T follicular helper cell (primary cell): ENCODE measurements at regions not wholly inside any gene's neighbourhood (a gene's known extent, or its start where the extent isn't known, plus 50 kb on each side); places are given as distances from the start of the nearest gene placed in this dataset.

ENCODE experiments used
- DNase-seq: peaks from one replicate; pipeline ENCODE4 v3.0.0-alpha.2; 2020; ENCODE audit warnings: low read depth

- no peak for DNase-seq
These were observed 1289.6 kb downstream of the NSUN3 start for GRCh38 chr3:95352471-95352870.

- DNase-seq = no peak
These were observed 1291.6 kb downstream of the NSUN3 start for GRCh38 chr3:95354489-95354888.

GRCh38 chr3:95356764-95357501 lies 1294.1 kb downstream of the NSUN3 start:
- no peak for DNase-seq

DNA sequence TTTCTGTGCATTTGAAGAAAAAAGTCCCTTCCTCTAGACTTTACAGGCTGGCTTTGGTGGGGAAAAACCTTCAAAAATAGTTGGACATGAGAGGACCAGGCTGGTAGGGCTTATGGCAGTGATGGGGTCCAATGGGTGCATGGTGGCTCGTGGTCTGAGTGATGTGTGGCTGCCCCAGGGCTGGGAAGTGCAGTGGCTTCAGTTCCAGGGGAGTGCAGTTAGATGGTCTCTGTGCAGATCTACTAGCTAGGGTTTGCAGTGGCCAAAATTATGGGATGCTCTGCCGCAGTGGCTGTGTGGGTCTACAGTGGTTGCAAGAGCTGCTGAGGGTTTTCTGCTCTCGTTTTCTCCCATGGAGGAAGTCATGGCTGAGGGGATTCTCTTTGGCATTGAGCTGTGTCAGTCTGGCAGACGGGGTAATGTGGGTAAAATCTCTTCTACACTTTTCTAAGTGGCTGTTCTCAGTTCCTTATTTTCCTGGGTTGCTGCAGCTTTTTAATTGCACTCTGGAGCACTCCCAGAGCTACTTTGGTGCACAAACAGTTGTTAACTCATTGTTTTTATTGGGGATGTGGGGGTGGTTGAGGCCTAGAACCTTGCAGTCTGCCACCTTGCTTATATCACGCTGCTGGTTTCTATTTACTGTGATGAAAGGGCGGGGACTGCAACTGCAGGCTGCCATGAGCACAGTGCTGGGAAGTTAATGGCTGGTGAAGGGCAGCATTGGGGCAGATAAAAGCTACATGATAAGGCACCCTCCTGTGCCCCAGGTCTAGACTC lies 1324.6 kb downstream of the NSUN3 start:
- no peak for DNase-seq

GRCh38 chr3:95389725-95390313 lies 1327.0 kb downstream of the NSUN3 start:
- no peak for DNase-seq

DNA sequence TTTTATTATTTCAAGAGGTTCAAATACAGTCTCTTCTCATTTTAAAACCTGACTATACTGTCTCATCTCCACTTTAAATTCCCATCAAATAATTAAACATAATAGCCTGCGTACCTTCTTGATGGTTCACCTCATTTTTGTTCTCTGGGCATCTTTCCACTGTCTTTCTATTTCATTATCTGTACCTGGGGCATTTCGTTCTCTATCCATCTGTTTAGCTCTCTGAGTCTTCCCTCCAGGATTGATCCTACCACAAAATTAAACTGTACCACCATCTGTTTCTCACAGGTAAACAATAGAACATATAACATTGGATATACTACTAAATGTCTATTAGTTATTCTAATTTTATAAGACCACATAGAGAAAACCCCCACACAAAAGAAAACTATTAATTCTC lies 1331.4 kb downstream of the NSUN3 start:
- DNase-seq = no peak

DNA sequence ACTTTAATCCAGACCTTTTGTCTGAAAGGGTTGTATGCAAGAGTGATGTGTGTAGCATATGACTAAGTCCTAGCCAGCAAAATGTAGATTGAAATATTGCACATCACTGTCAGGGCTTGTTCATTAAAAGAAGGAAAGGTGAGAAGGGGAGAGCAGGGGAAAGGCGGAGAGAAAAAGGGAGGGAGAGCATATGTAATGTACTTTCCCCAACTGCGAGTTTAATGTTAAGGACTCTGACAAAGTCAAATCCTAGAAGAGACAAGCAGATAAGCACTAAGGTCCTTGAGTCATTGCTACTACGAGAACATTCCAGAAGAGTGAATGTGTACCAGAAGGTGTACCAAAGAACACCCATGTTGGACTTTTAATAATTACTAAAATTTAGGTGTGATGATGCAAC lies 1336.7 kb downstream of the NSUN3 start:
- no peak for DNase-seq

DNA sequence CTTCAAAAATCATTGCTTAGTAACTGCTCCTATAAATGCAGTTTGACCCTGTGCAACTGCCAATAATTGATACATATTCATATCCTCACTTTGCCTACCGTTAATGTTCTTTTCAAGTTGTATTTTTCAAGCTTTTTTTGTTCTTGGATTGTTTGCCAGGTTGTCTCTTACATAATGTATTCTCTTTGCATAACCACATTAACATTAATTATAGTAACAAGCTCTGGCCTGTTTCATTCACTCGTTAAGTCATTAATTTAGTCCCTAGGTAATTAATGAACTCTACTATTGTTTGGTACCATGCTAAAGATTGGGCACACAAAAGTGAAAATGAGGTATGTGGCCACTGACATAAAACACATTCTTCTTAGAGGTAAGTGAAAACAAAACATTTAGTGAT lies 1338.8 kb downstream of the NSUN3 start:
- DNase-seq = no peak

GRCh38 chr3:95407709-95408463 lies 1345.0 kb downstream of the NSUN3 start:
- no peak for DNase-seq

DNA sequence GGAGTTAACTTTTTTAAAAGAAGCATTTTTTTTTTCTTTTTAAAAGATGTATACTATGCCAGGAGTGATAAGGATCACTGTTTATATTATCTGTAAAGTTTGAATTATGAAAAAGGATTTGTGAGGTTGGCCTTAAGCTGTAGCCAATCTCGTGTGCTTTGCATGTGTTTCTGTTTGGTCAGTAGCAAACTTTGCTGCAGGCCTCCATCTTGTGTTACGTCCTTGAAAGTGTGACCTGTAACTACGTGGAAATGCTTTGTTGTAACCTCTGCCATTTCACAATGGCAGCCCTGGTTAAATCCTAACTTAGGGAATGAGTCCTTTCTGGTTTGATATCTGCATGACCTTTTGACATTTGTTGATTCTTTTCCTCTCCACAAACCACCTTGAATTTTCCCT lies 1345.6 kb downstream of the NSUN3 start:
- no peak for DNase-seq

- DNase-seq = no peak
These were observed 1355.4 kb downstream of the NSUN3 start for GRCh38 chr3:95418251-95418650.

- DNase-seq = no peak
These were observed 1361.4 kb downstream of the NSUN3 start for GRCh38 chr3:95424279-95424678.

DNA sequence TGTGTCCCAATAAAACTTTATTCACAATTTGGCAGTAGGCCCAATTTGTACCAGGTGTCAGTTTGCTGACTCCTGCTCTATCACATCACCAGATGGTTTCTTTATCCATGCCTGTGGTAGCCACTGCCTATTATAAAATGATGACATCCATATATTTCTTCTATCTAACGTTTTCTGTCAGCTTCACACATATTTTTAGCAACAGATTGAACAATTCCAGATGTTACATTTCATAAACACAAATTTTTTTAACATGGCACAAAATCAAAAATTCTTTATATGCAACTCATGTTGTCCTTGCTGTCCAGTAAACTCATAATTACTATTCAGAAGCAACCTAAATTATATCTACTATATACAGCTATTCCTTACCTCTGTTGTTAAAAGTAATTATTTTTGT lies 1371.6 kb downstream of the NSUN3 start:
- DNase-seq = no peak

- DNase-seq = no peak
These were observed 1374.5 kb downstream of the NSUN3 start for GRCh38 chr3:95437409-95437808.

DNA sequence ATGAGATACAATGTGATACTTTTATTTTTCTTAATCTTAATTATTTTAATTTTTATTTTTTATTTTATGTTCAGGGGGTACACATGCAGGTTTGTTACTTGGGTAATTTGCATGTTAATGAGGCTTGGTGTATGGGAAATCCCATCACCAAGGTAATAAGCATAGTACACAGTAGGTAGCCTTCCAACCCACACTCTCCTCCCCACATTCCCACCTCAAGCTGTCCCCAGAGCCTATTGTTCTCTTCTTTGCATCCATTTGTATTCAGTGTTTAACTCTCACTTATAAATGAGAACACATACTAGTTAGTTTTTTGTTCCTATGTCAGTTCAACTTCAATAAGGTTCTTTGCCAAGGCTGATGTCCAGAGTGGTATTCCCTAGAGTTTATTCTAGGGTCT lies 1375.4 kb downstream of the NSUN3 start:
- no peak for DNase-seq

DNA sequence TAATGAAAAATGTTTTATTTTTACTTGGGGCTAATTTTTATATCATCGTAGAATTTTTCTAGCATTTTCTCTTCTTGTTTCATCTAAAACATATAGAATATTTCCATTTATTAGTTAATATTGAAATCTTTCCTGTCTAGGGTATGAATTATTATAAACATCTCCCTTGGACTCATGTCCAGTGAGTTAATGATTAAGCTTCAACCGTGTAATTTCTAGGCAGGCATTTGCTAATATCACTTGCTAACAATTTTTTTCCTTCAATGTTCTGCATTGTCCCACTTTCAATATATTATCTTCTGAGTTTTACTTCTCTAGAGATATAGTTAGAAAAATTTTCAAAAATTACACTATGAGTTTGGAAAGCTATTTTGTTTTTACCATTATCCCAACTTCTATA lies 1371.6 kb upstream of the EPHA6 start:
- no peak for DNase-seq

DNA sequence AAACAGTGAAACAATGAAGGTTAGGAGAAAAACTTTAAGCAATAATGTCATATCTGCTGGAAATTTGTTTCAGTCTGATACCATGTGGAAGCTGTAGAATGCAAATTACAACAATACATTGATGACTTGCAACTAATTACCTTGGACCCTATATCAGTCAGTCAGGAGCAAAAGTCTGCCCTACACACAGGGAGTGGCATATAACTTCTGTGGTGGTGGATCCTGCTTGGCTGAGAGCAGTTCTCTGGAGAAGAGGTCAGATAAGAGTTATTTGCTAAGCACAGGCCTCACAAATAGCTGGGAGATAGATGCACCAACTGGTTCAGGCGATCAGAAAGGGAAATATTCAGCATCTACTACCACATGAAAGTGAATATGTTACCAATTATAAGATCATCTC lies 1364.6 kb upstream of the EPHA6 start:
- DNase-seq = no peak

GRCh38 chr3:95453242-95453641 lies 1361.2 kb upstream of the EPHA6 start:
- no peak for DNase-seq

GRCh38 chr3:95456835-95457234 lies 1357.6 kb upstream of the EPHA6 start:
- DNase-seq = no peak

- DNase-seq = no peak
These were observed 1354.7 kb upstream of the EPHA6 start for GRCh38 chr3:95459706-95460105.

DNA sequence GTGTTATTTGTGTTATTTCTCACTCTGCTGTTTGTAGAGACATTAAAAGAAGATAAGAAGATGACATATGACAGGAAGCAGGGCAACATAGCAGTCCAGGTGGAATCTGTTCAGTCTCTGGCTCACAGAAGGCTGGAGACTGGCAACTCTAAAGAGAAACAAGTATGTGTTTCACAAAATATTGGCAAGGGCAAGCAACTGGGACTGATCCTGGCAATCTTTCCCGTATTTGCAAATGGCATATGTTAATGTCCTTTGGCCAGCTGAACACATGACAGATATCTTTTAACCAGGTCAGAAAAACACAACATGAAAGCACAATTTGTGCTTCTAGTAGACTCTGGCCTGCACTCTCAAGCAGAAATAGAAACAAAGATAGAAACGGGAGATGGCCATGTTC lies 1354.1 kb upstream of the EPHA6 start:
- no peak for DNase-seq

DNA sequence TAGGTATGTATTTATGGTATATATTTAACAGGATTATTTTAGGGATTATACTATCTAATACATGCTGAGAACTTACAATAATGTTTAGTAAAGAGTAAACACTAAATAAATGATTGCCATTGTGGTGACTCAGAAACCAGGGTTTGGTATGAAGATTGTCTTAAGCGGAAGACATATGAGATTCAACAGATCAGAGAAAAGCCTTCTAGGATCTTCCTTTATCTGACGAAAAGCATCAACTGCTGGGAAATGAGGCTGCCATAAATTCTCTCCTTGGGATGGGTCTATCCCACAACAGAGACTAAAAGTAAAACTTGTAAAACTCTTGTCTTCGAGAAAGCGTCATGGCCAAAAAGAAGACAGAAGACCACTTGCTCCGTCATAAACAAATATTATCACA lies 1352.2 kb upstream of the EPHA6 start:
- no peak for DNase-seq

- DNase-seq = no peak
These were observed 1350.0 kb upstream of the EPHA6 start for GRCh38 chr3:95464346-95464745.
